ENCODE measurements at regions not wholly inside any gene's neighbourhood (a gene's known extent, or its start where the extent isn't known, plus 50 kb on each side); places are given as distances from the start of the nearest gene placed in this dataset.

- Mint-ChIP-seq H3K27ac (ENCODE audit: low read depth, unreplicated experiment) (no peak overlapping the region), H3K4me3 (ENCODE audit: unreplicated experiment) (no peak overlapping the region), H3K36me3 (ENCODE audit: insufficient read depth, unreplicated experiment) (no peaks in the 10 kb centered on the region), H3K4me1 (ENCODE audit: insufficient read depth, unreplicated experiment) (no peaks in the 10 kb centered on the region), H3K9me3 (ENCODE audit: unreplicated experiment) (peaks cover 7% of the 10 kb centered on the region), H3K27me3 (ENCODE audit: insufficient read depth, unreplicated experiment) (no peaks in the 10 kb centered on the region)
- POLR2A ChIA-PET = no interaction called here
- DNase-seq (ENCODE audit: unreplicated experiment) = no peak
- no TSS peak for BruUV-seq (replicated peaks)
- TF ChIP-seq, protein P1, sequence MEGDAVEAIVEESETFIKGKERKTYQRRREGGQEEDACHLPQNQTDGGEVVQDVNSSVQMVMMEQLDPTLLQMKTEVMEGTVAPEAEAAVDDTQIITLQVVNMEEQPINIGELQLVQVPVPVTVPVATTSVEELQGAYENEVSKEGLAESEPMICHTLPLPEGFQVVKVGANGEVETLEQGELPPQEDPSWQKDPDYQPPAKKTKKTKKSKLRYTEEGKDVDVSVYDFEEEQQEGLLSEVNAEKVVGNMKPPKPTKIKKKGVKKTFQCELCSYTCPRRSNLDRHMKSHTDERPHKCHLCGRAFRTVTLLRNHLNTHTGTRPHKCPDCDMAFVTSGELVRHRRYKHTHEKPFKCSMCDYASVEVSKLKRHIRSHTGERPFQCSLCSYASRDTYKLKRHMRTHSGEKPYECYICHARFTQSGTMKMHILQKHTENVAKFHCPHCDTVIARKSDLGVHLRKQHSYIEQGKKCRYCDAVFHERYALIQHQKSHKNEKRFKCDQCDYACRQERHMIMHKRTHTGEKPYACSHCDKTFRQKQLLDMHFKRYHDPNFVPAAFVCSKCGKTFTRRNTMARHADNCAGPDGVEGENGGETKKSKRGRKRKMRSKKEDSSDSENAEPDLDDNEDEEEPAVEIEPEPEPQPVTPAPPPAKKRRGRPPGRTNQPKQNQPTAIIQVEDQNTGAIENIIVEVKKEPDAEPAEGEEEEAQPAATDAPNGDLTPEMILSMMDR (IDR thresholded peaks at IDR 0.05; ENCODE audit: unreplicated experiment) = no peak
- CTCF ChIA-PET = no interaction called here
- intact Hi-C loops (cut with micrococcal nuclease) = no loop called here
Observed at GRCh38 chr3:106245400-106245799, 376.6 kb upstream of the CBLB start.

- no peak for DNase-seq (ENCODE audit: unreplicated experiment)
- Mint-ChIP-seq H3K27me3 (ENCODE audit: insufficient read depth, unreplicated experiment) (no peaks in the 10 kb centered on the region), H3K4me3 (ENCODE audit: unreplicated experiment) (no peak overlapping the region), H3K36me3 (ENCODE audit: insufficient read depth, unreplicated experiment) (no peaks in the 10 kb centered on the region), H3K27ac (ENCODE audit: low read depth, unreplicated experiment) (no peak overlapping the region), H3K9me3 (ENCODE audit: unreplicated experiment) (peaks cover 15% of the 10 kb centered on the region), H3K4me1 (ENCODE audit: insufficient read depth, unreplicated experiment) (no peaks in the 10 kb centered on the region)
- BruUV-seq (replicated peaks) = no TSS peak
- ChIA-PET CTCF (no interaction called here), POLR2A (interaction anchor here (1.1 kb wide), 1 partner anchor 23 kb away, joined by 6 read pairs; no protein-coding TSS in a partner anchor)
- intact Hi-C loops (cut with micrococcal nuclease) = no loop called here
- TF ChIP-seq, protein P1 (IDR thresholded peaks at IDR 0.05; ENCODE audit: unreplicated experiment) = no peak
Observed at GRCh38 chr3:106247902-106248684, 379.3 kb upstream of the CBLB start.

- DNase-seq (ENCODE audit: unreplicated experiment) = peak; percentile 30
- ChIA-PET POLR2A (no interaction called here), CTCF (no interaction called here)
- TF ChIP-seq, protein P1 (IDR thresholded peaks at IDR 0.05; ENCODE audit: unreplicated experiment) = no peak
- intact Hi-C loops (cut with micrococcal nuclease) = no loop called here
- Mint-ChIP-seq H3K27ac (ENCODE audit: low read depth, unreplicated experiment) (no peak overlapping the region), H3K4me3 (ENCODE audit: unreplicated experiment) (no peak overlapping the region), H3K36me3 (ENCODE audit: insufficient read depth, unreplicated experiment) (no peaks in the 10 kb centered on the region), H3K9me3 (ENCODE audit: unreplicated experiment) (peaks cover 15% of the 10 kb centered on the region), H3K27me3 (ENCODE audit: insufficient read depth, unreplicated experiment) (no peaks in the 10 kb centered on the region), H3K4me1 (ENCODE audit: insufficient read depth, unreplicated experiment) (no peaks in the 10 kb centered on the region)
- no TSS peak for BruUV-seq (replicated peaks)
Observed at GRCh38 chr3:106249159-106249558, 380.3 kb upstream of the CBLB start.

- Mint-ChIP-seq H3K36me3 (ENCODE audit: insufficient read depth, unreplicated experiment) (no peaks in the 10 kb centered on the region), H3K4me3 (ENCODE audit: unreplicated experiment) (no peak overlapping the region), H3K27me3 (ENCODE audit: insufficient read depth, unreplicated experiment) (no peaks in the 10 kb centered on the region), H3K4me1 (ENCODE audit: insufficient read depth, unreplicated experiment) (no peaks in the 10 kb centered on the region), H3K9me3 (ENCODE audit: unreplicated experiment) (peaks cover 15% of the 10 kb centered on the region), H3K27ac (ENCODE audit: low read depth, unreplicated experiment) (no peak overlapping the region)
- no peak for DNase-seq (ENCODE audit: unreplicated experiment)
- ChIA-PET POLR2A (no interaction called here), CTCF (no interaction called here)
- intact Hi-C loops (cut with micrococcal nuclease) = no loop called here
- BruUV-seq (replicated peaks) = no TSS peak
- TF ChIP-seq, protein P1 (IDR thresholded peaks at IDR 0.05; ENCODE audit: unreplicated experiment) = no peak
Observed at GRCh38 chr3:106249981-106250380, 381.2 kb upstream of the CBLB start.
